Neutrophil (primary cell): ENCODE measurements at regions not wholly inside any gene's neighbourhood (a gene's known extent, or its start where the extent isn't known, plus 50 kb on each side); places are given as distances from the start of the nearest gene placed in this dataset.

Experiments
- H3K27ac ChIP-seq: fragments of 200-600 bp; sonication (generic); 2 replicates; pipeline ENCODE4 v1.5.1; 2016; ENCODE audit warnings: mild to moderate bottlenecking, moderate library complexity
- H3K27me3 ChIP-seq: fragments of 200-600 bp; sonication (generic); 2 replicates; pipeline ENCODE4 v1.6.0; 2016; ENCODE audit warnings: mild to moderate bottlenecking
- H3K36me3 ChIP-seq: fragments of 200-600 bp; sonication (generic); 2 replicates; pipeline ENCODE4 v1.5.1; 2017
- H3K4me1 ChIP-seq, 2 experiments: fragments of 200-600 bp in 1 of 2; sonication (generic) in 1 of 2; 1 replicate in 1 of 2; 2 replicates in 1 of 2; pipeline versions ENCODE4 v1.5.1 to v1.6.1; 2013 to 2016; ENCODE audit warnings: low read depth in 1 of 2, low read length in 1 of 2, mild to moderate bottlenecking in 1 of 2, moderate library complexity in 1 of 2; ENCODE audit not compliant: control insufficient read depth in 1 of 2, insufficient read depth in 1 of 2
- H3K4me3 ChIP-seq, 2 experiments: fragments of 200-600 bp in 1 of 2; sonication (generic) in 1 of 2; 1 replicate in 1 of 2; 2 replicates in 1 of 2; pipeline ENCODE4 v1.5.1; 2013 to 2016; ENCODE audit warnings: low read depth in 1 of 2, low read length in 1 of 2, mild to moderate bottlenecking in 1 of 2, moderate library complexity in 1 of 2
- H3K9me3 ChIP-seq: fragments of 200-600 bp; sonication (generic); 2 replicates; pipeline ENCODE4 v1.5.1; 2016
- TF ChIP-seq, protein P1 (sequence below): fragments of 200-600 bp; sonication (generic); IDR thresholded peaks from 2 replicates; pipeline ENCODE4 v1.5.1; 2016; ENCODE audit warnings: antibody characterized with exemption

DNA sequence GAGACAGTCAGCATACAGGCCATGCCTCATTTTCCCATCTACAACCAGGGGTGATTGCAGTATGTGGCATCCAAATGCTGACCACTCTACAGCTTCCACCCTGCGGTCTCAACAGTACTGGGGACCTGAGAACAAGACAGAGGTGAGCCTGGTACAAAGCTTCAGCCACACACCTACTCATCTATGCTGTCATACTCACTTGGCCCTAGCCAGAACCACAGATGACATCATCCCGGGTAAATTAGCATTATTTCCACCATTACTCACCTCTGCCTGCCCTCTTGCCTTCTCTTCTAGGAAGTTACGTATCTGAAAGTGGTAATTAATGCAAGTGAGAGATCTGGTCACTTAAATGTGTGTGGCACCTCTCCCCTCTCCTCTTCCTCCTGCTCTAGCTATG, 208.2 kb upstream of the ARL4C start:
- TF ChIP-seq, protein P1, sequence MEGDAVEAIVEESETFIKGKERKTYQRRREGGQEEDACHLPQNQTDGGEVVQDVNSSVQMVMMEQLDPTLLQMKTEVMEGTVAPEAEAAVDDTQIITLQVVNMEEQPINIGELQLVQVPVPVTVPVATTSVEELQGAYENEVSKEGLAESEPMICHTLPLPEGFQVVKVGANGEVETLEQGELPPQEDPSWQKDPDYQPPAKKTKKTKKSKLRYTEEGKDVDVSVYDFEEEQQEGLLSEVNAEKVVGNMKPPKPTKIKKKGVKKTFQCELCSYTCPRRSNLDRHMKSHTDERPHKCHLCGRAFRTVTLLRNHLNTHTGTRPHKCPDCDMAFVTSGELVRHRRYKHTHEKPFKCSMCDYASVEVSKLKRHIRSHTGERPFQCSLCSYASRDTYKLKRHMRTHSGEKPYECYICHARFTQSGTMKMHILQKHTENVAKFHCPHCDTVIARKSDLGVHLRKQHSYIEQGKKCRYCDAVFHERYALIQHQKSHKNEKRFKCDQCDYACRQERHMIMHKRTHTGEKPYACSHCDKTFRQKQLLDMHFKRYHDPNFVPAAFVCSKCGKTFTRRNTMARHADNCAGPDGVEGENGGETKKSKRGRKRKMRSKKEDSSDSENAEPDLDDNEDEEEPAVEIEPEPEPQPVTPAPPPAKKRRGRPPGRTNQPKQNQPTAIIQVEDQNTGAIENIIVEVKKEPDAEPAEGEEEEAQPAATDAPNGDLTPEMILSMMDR, result no peak
- no peaks in the 10 kb centered on the region for H3K27me3 ChIP-seq
- no peaks in the 10 kb centered on the region for H3K9me3 ChIP-seq
- no peaks in the 10 kb centered on the region for H3K4me1 ChIP-seq
- no peaks in the 10 kb centered on the region for H3K36me3 ChIP-seq
- H3K27ac ChIP-seq, result no peak overlapping the region
- no peak overlapping the region for H3K4me3 ChIP-seq

DNA sequence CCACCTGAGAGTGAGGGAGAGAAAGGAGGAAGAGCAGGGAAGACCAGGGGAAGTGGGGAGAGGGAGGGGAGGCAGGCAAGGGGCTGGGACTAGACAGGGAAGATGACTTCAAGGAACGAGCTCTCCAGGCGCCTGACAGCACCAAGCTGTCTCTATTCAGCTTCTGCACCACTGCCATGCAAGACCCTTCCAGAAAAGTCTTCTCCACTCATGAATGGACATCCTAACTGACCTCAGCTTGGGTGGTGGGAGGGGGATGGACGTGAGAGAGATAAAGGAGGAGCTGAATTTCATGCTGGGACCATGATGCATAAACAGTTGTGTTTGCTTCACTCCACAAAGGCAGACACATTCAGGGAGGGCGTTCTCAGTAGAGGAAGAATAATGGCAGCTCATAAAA, 206.4 kb upstream of the ARL4C start:
- Histone ChIP-seq H3K4me1 (no peaks in the 10 kb centered on the region), H3K9me3 (no peaks in the 10 kb centered on the region), H3K27me3 (no peaks in the 10 kb centered on the region), H3K36me3 (no peaks in the 10 kb centered on the region), H3K4me3 (no peak overlapping the region), H3K27ac (no peak overlapping the region)
- TF ChIP-seq, protein P1, result no peak

DNA sequence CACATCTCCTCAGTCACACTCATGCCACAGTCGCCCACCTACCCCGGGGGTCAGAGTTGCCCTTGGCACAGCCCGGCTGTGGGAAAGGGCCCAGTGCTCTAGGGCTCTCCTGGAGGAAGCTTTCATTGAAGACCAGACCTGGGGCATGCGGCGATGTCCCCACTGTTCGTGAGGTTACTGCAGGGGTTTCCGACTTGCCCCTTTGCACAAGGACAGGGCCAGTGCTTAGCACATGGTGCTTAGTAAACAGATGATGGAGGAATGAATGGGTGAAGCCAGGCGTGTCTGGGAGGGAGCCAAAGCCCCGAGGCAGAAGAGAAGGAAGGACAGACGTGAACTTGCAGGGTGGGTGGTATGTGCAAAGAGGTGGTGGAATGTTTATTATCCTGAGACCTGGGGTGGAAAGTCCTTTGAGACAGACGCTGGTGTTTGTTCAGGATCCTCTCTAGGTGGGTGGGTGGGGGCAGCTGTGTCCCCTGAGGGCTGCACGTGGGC, 205.9 kb upstream of the ARL4C start:
- Histone ChIP-seq H3K4me3 (no peak overlapping the region), H3K9me3 (no peaks in the 10 kb centered on the region), H3K4me1 (no peaks in the 10 kb centered on the region), H3K36me3 (no peaks in the 10 kb centered on the region), H3K27me3 (no peaks in the 10 kb centered on the region), H3K27ac (no peak overlapping the region)
- TF ChIP-seq, protein P1, result no peak

DNA sequence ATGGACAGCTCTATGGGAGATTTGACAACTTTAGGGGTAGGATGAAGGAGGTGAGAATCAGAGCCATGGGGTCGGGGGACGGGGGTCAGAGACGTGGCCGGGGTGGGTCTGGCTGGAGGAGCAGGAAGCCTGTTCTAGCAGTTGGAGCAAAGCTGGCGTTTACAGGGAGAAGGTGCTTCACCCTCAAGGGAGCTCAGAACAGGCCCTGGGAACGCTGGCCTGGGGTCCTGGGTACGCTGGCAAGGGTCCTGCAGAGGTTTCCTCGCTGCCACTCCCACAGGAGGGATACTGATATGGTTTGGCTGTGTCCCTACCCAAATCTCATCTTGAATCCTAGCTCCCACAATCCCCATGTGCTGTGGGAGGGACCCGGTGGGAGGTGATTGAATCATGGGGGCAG, 205.0 kb upstream of the ARL4C start:
- Histone ChIP-seq H3K4me1 (no peaks in the 10 kb centered on the region), H3K4me3 (no peak overlapping the region), H3K36me3 (no peaks in the 10 kb centered on the region), H3K9me3 (no peaks in the 10 kb centered on the region), H3K27me3 (no peaks in the 10 kb centered on the region), H3K27ac (no peak overlapping the region)
- TF ChIP-seq, protein P1, result no peak

DNA sequence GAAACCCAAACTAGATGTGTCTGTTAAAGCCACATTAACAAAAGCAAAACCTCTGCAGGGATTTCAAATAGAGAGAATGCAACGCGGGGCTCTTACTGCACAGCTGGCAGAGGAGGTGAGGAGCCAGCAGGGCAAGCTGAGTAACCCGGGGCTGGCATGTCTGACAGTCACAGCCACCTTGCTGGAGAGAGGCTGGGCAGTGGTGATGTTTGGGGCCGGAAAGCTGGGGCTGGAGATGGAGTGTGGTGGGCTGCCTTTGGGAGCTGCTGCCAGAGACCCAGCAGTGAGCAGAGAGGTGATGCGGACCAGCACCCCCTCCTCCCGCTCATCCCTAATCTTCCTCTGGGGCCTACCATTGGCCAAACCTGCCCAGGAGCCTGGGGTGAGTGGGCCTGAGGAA, 204.5 kb upstream of the ARL4C start:
- no peaks in the 10 kb centered on the region for H3K27me3 ChIP-seq

More for the DNA sequence above, 204.5 kb upstream of the ARL4C start:
- no peak overlapping the region for H3K27ac ChIP-seq
- H3K4me1 ChIP-seq, result no peaks in the 10 kb centered on the region
- TF ChIP-seq, protein P1, result no peak
- H3K36me3 ChIP-seq, result no peaks in the 10 kb centered on the region
- no peak overlapping the region for H3K4me3 ChIP-seq
- no peaks in the 10 kb centered on the region for H3K9me3 ChIP-seq
